ENCODE measurements at regions not wholly inside any gene's neighbourhood (a gene's known extent, or its start where the extent isn't known, plus 50 kb on each side); places are given as distances from the start of the nearest gene placed in this dataset.
A peak's percentile ranks its signal among the peaks of the same experiment; 100 is the strongest.

DNA sequence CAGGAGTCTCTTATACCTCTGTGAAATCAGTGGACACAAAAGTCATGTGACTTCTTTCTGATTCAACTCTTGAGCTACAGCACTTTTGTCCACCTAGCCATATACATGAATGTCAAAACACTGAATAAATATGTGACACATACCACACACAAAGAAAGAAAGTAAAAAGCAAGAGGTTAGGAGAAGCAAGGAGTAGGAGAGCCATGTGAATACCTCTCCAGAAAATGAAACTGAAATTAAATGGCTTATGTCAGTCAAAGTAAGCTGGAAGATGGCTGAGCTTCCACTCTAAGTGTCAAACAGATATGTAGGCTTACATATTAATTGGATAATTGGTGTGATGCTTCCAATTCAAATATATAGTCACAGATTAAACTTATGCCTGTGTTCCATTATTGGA, 1050.5 kb downstream of the BCL11A start:
- DNase-seq (ENCODE audit: low read depth in 6 of 9, low spot score in 9 of 9) = no peak
- Histone ChIP-seq H3K4me3 (ENCODE audit: low read length in 2 of 2) (no peak overlapping the region), H3K9me3 (ENCODE audit: control insufficient read depth in 2 of 2, insufficient read depth in 1 of 2, low read length in 1 of 2) (peaks cover 2 to 3% of the 10 kb centered on the region in 2 donors), H3K27ac (ENCODE audit: low read depth in 1 of 2, low read length in 1 of 2) (no peak overlapping the region), H3K36me3 (ENCODE audit: control insufficient read depth in 2 of 2, insufficient read depth in 2 of 2, low read length in 1 of 2) (no peaks in the 10 kb centered on the region), H3K4me1 (ENCODE audit: control insufficient read depth in 2 of 2, insufficient read depth in 2 of 2, low read length in 2 of 2) (no peaks in the 10 kb centered on the region), H3K27me3 (ENCODE audit: control insufficient read depth in 2 of 2, insufficient read depth in 1 of 2, low read length in 1 of 2) (no peaks in the 10 kb centered on the region)

DNA sequence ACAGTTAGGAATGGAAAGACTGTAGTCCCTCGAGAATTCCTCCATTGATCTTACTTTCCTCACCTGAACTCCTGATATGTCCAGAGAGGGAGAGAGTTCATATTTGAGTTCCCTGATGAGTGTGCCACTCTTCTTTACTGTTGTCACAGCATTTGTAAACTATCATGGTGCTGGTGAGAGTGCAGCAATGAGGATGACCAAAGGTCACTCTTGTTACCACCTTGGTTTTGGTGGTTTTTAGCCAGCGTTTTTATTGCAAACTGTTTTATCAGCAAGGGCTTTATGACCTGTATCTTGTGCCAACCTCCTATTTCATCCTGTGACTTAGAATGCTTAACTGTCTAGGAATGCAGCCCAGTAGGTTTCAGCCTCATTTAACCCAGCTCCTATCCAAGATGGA, 1062.5 kb downstream of the BCL11A start:
- Histone ChIP-seq H3K27me3 (ENCODE audit: control insufficient read depth in 2 of 2, insufficient read depth in 1 of 2, low read length in 1 of 2) (no peaks in the 10 kb centered on the region), H3K36me3 (ENCODE audit: control insufficient read depth in 2 of 2, insufficient read depth in 2 of 2, low read length in 1 of 2) (no peaks in the 10 kb centered on the region), H3K27ac (ENCODE audit: low read depth in 1 of 2, low read length in 1 of 2) (no peak overlapping the region), H3K4me1 (ENCODE audit: control insufficient read depth in 2 of 2, insufficient read depth in 2 of 2, low read length in 2 of 2) (no peaks in the 10 kb centered on the region), H3K9me3 (ENCODE audit: control insufficient read depth in 2 of 2, insufficient read depth in 1 of 2, low read length in 1 of 2) (no peaks in the 10 kb centered on the region), H3K4me3 (ENCODE audit: low read length in 2 of 2) (no peak overlapping the region)
- DNase-seq (ENCODE audit: low read depth in 6 of 9, low spot score in 9 of 9) = no peak
- WGBS = 98% methylated on average over 2 of the region's 2 CpGs

DNA sequence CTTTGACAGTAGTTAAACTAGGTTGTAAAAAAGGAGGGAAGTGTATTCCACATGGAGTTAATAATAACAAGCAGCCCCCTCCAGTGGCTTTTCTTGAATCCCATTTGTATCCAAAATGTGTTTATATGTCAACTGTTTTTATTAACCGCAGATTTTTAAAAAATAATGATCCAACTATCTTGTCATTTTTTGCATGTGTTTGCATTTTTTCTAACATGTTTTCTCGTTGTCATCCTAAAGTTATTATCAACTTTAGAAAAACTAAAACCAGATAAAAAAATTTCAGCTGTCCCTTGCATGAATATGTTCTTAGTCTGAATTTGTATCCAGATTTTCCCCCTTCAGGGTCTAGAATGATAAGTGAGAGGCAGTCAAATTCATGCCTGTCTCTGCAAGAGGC, 1063.3 kb downstream of the BCL11A start:
- Histone ChIP-seq H3K9me3 (ENCODE audit: control insufficient read depth in 2 of 2, insufficient read depth in 1 of 2, low read length in 1 of 2) (no peaks in the 10 kb centered on the region), H3K36me3 (ENCODE audit: control insufficient read depth in 2 of 2, insufficient read depth in 2 of 2, low read length in 1 of 2) (no peaks in the 10 kb centered on the region), H3K27me3 (ENCODE audit: control insufficient read depth in 2 of 2, insufficient read depth in 1 of 2, low read length in 1 of 2) (no peaks in the 10 kb centered on the region), H3K27ac (ENCODE audit: low read depth in 1 of 2, low read length in 1 of 2) (no peak overlapping the region), H3K4me3 (ENCODE audit: low read length in 2 of 2) (no peak overlapping the region), H3K4me1 (ENCODE audit: control insufficient read depth in 2 of 2, insufficient read depth in 2 of 2, low read length in 2 of 2) (no peaks in the 10 kb centered on the region)
- 94% methylated on average over 2 of the region's 2 CpGs for WGBS
- no peak for DNase-seq (ENCODE audit: low read depth in 6 of 9, low spot score in 9 of 9)

DNA sequence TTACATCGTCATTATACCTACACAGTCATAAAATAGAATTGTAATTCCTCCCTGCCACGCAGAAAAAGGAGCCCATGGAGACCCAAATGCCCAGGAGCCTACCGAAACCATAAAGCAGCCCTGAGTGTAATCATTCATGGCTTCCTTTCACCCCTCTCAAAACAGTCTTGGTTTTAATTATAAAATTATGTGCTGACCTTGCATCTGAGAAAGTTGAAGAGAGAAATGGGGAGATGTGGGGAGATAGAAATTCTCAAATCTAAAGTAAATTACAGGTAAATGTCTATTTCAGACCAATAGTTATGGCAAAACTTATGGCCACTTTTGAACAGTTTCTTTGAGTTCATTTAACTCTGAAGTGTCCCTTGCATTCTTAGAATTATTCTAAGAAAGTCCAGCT, 1068.8 kb downstream of the BCL11A start:
- 95% methylated on average over 3 of the region's 3 CpGs for WGBS
- no peaks in the 10 kb centered on the region for H3K36me3 ChIP-seq (ENCODE audit: control insufficient read depth in 2 of 2, insufficient read depth in 2 of 2, low read length in 1 of 2)
- no peaks in the 10 kb centered on the region for H3K4me1 ChIP-seq (ENCODE audit: control insufficient read depth in 2 of 2, insufficient read depth in 2 of 2, low read length in 2 of 2)
- H3K4me3 ChIP-seq (ENCODE audit: low read length in 2 of 2) = no peak overlapping the region
- no peak for DNase-seq (ENCODE audit: low read depth in 6 of 9, low spot score in 9 of 9)
- H3K27me3 ChIP-seq (ENCODE audit: control insufficient read depth in 2 of 2, insufficient read depth in 1 of 2, low read length in 1 of 2) = no peaks in the 10 kb centered on the region
- H3K9me3 ChIP-seq (ENCODE audit: control insufficient read depth in 2 of 2, insufficient read depth in 1 of 2, low read length in 1 of 2) = no peaks in the 10 kb centered on the region
- no peak overlapping the region for H3K27ac ChIP-seq (ENCODE audit: low read depth in 1 of 2, low read length in 1 of 2)

DNA sequence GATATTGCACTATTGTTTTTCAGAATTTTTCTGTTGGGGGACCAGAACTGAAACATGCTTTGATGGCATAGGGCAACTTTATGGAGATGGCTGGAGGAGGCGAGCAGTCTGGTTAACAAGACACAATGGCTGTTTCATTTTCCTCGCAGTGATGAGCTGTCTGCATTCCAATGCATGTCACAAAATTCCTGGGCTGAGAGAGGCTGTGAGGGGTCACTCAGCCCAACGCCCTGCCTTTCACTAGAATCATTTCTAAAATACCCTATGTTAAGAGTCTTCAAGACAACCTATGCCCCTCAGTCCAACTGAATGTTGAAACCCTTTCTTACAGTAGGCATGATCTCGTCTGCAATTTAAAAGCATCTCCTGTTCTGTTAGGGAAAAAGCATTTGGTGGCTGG, 1090.0 kb downstream of the BCL11A start:
- no peak overlapping the region for H3K4me3 ChIP-seq (ENCODE audit: low read length in 2 of 2)
- H3K27me3 ChIP-seq (ENCODE audit: control insufficient read depth in 2 of 2, insufficient read depth in 1 of 2, low read length in 1 of 2) = no peaks in the 10 kb centered on the region
- WGBS = 94% methylated on average over 4 of the region's 4 CpGs
- no peaks in the 10 kb centered on the region for H3K4me1 ChIP-seq (ENCODE audit: control insufficient read depth in 2 of 2, insufficient read depth in 2 of 2, low read length in 2 of 2)
- H3K36me3 ChIP-seq (ENCODE audit: control insufficient read depth in 2 of 2, insufficient read depth in 2 of 2, low read length in 1 of 2) = no peaks in the 10 kb centered on the region
- no peaks in the 10 kb centered on the region for H3K9me3 ChIP-seq (ENCODE audit: control insufficient read depth in 2 of 2, insufficient read depth in 1 of 2, low read length in 1 of 2)
- H3K27ac ChIP-seq (ENCODE audit: low read depth in 1 of 2, low read length in 1 of 2) = no peak overlapping the region
- no peak for DNase-seq (ENCODE audit: low read depth in 6 of 9, low spot score in 9 of 9)

DNA sequence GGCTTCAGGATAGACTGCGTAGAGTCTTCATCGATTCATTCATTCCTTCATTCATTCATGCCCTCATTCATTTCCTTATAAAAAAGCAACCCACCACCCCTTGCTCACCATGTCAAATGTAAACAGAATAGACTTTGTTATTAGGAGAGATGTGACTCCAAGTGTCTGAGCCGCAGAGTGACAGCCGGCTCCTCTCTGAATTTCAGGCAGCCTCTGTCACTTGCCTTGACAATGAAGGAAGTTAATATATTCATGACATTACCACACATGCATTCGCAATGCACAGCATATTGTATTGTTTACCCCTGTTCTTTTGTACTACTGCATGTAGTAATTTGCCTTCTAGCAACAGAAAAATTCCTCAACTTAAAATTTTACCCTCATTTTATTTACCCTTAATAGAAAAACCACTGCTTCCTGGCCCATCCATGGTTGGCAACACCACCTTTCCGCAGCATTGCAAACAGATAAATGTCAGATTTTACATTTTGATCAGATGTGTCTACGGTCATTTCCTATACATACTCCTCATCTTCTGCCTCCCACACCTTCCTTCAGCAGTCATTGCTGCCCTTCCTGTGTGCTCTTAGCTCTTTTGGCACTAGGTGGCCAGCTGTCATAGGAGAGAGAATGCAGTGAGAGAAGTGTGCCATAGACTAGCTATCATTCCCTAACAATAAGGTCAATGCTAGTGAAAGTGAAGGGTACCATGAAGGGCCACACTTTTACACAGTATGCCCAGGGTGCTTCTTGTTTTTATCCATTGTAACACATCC, 1090.8 kb downstream of the BCL11A start:
- no peaks in the 10 kb centered on the region for H3K36me3 ChIP-seq (ENCODE audit: control insufficient read depth in 2 of 2, insufficient read depth in 2 of 2, low read length in 1 of 2)
- no peak overlapping the region for H3K4me3 ChIP-seq (ENCODE audit: low read length in 2 of 2)
- no peak overlapping the region for H3K27ac ChIP-seq (ENCODE audit: low read depth in 1 of 2, low read length in 1 of 2)
- peak in 6 of 9 donors; percentile 4 to 56 (median 22) for DNase-seq (ENCODE audit: low read depth in 6 of 9, low spot score in 9 of 9)
- no peaks in the 10 kb centered on the region for H3K9me3 ChIP-seq (ENCODE audit: control insufficient read depth in 2 of 2, insufficient read depth in 1 of 2, low read length in 1 of 2)
- 80% methylated on average over 7 of the region's 7 CpGs for WGBS
- H3K4me1 ChIP-seq (ENCODE audit: control insufficient read depth in 2 of 2, insufficient read depth in 2 of 2, low read length in 2 of 2) = no peaks in the 10 kb centered on the region
- no peaks in the 10 kb centered on the region for H3K27me3 ChIP-seq (ENCODE audit: control insufficient read depth in 2 of 2, insufficient read depth in 1 of 2, low read length in 1 of 2)

DNA sequence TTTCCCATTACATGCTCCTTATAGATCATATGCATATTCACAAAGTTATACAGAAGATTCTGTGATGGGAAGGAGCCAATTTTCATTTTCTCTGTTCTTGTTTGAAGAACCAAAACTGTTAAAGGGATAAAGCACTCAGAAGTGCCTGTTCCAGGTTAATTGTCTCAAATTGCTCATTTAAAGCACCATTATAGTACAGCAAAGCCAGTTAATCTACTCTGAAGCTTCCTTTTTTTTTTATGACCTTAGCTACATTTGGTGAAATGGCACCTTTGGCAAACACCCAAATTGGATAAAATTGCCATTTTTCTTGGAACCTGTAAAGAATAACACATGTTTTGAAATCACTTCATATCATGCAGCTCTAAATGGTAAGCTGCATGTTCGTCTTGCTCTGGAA, 1092.3 kb downstream of the BCL11A start:
- Histone ChIP-seq H3K4me3 (ENCODE audit: low read length in 2 of 2) (no peak overlapping the region), H3K36me3 (ENCODE audit: control insufficient read depth in 2 of 2, insufficient read depth in 2 of 2, low read length in 1 of 2) (no peaks in the 10 kb centered on the region), H3K27me3 (ENCODE audit: control insufficient read depth in 2 of 2, insufficient read depth in 1 of 2, low read length in 1 of 2) (no peaks in the 10 kb centered on the region), H3K27ac (ENCODE audit: low read depth in 1 of 2, low read length in 1 of 2) (no peak overlapping the region), H3K4me1 (ENCODE audit: control insufficient read depth in 2 of 2, insufficient read depth in 2 of 2, low read length in 2 of 2) (no peaks in the 10 kb centered on the region), H3K9me3 (ENCODE audit: control insufficient read depth in 2 of 2, insufficient read depth in 1 of 2, low read length in 1 of 2) (no peaks in the 10 kb centered on the region)
- 91% methylated on average over 1 of the region's 1 CpG for whole genome bisulfite sequencing
- no peak for DNase-seq (ENCODE audit: low read depth in 6 of 9, low spot score in 9 of 9)

DNA sequence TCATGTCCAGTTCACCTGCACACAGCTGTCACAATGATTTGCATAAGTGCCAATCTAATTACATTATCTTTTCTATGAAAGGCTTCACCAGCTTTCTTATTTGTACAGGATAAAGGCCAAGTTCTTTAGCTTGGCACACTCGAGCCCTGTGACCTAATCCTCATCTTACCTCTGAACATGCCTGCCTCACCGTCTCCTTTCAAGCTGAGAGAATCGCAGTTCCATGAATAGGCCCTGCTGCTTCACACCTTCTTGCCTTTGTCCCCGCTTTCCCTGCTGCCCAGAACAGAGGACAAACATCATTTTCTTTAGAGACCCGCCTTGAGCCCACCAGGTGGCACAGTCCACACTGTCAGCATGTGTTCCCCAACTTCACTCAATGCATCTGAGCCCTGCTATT, 1094.7 kb downstream of the BCL11A start:
- no peak overlapping the region for H3K27ac ChIP-seq (ENCODE audit: low read depth in 1 of 2, low read length in 1 of 2)
- H3K36me3 ChIP-seq (ENCODE audit: control insufficient read depth in 2 of 2, insufficient read depth in 2 of 2, low read length in 1 of 2) = no peaks in the 10 kb centered on the region
- H3K4me3 ChIP-seq (ENCODE audit: low read length in 2 of 2) = no peak overlapping the region
- DNase-seq (ENCODE audit: low read depth in 6 of 9, low spot score in 9 of 9) = no peak
- H3K4me1 ChIP-seq (ENCODE audit: control insufficient read depth in 2 of 2, insufficient read depth in 2 of 2, low read length in 2 of 2) = no peaks in the 10 kb centered on the region
- no peaks in the 10 kb centered on the region for H3K9me3 ChIP-seq (ENCODE audit: control insufficient read depth in 2 of 2, insufficient read depth in 1 of 2, low read length in 1 of 2)
- no peaks in the 10 kb centered on the region for H3K27me3 ChIP-seq (ENCODE audit: control insufficient read depth in 2 of 2, insufficient read depth in 1 of 2, low read length in 1 of 2)
- 94% methylated on average over 5 of the region's 5 CpGs for WGBS

DNA sequence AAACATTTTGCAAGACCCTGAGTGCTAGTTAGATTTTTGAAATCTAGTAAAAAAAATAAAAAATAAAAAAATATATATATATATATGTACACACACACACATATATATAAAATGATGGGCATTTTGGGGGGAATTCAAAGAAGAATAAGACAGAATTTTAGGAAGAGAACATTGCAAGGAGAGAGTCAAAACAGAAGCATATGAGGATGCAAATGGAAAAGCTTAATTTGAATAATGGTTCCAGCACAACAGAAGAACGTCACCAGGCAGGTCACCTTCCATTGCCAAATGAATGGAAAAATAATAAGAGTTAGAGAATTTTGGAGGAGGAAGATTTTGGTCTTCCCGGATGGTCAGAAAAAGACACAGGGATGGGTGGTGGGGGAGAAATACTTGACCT, 1097.2 kb downstream of the BCL11A start:
- no peaks in the 10 kb centered on the region for H3K4me1 ChIP-seq (ENCODE audit: control insufficient read depth in 2 of 2, insufficient read depth in 2 of 2, low read length in 2 of 2)
- WGBS = 97% methylated on average over 2 of the region's 2 CpGs
- no peak overlapping the region for H3K4me3 ChIP-seq (ENCODE audit: low read length in 2 of 2)
- H3K36me3 ChIP-seq (ENCODE audit: control insufficient read depth in 2 of 2, insufficient read depth in 2 of 2, low read length in 1 of 2) = no peaks in the 10 kb centered on the region
- no peaks in the 10 kb centered on the region for H3K9me3 ChIP-seq (ENCODE audit: control insufficient read depth in 2 of 2, insufficient read depth in 1 of 2, low read length in 1 of 2)
- H3K27me3 ChIP-seq (ENCODE audit: control insufficient read depth in 2 of 2, insufficient read depth in 1 of 2, low read length in 1 of 2) = no peaks in the 10 kb centered on the region
- DNase-seq (ENCODE audit: low read depth in 6 of 9, low spot score in 9 of 9) = no peak
- no peak overlapping the region for H3K27ac ChIP-seq (ENCODE audit: low read depth in 1 of 2, low read length in 1 of 2)
